GM12891 (cell line): ENCODE measurements at regions not wholly inside any gene's neighbourhood (a gene's known extent, or its start where the extent isn't known, plus 50 kb on each side); places are given as distances from the start of the nearest gene placed in this dataset.

ENCODE experiments used
- PAX5 ChIP-seq: IDR thresholded peaks from 2 replicates; pipeline ENCODE4 v1.6.1; 2011; ENCODE audit warnings: low read length, moderate library complexity, mild to moderate bottlenecking; ENCODE audit not compliant: insufficient read depth, severe bottlenecking
- POLR2A ChIP-seq: IDR thresholded peaks from 2 replicates; pipeline ENCODE4 v1.6.1; 2011; ENCODE audit warnings: low read depth, low read length, control low read depth
- POLR2AphosphoS5 ChIP-seq: IDR thresholded peaks from 2 replicates; pipeline ENCODE4 v1.6.1; 2011; ENCODE audit warnings: low read depth, low read length, control low read depth
- SPI1 ChIP-seq: IDR thresholded peaks from 2 replicates; pipeline ENCODE4 v1.6.1; 2011; ENCODE audit warnings: low read depth, low read length, control low read depth
- TAF1 ChIP-seq: IDR thresholded peaks from 2 replicates; pipeline ENCODE4 v1.6.1; 2011; ENCODE audit warnings: low read depth, low read length, control low read depth

DNA sequence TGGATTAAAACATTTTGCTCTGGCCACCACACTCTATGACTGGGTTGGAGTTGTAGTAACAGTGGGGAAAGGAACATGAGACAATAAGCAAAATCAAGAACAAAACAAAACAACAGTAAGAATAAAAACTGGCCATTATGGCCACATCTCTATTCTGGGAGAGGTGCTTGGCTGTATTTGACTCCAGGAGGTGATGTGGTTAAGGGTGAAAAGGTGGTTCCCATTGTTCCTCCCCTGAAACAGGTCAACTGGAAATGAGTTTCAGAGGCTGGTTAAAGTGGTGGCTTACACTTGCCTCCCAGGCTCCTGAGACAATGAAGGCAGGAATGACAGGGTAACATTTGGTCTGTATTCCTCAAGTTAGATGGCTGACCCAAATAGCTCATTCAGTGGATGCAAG, 67.3 kb upstream of the FANCL start:
- TF ChIP-seq POLR2A (no peak), POLR2AphosphoS5 (no peak), PAX5 (no peak), TAF1 (no peak), SPI1 (no peak)
